ENCODE measurements at regions not wholly inside any gene's neighbourhood (a gene's known extent, or its start where the extent isn't known, plus 50 kb on each side); places are given as distances from the start of the nearest gene placed in this dataset.
"Not testable (repeated sequence)": the region's sequence is repeated elsewhere in the genome, so short reads cannot be mapped to it uniquely, and the experiment has no call there.

GRCh38 chr10:123357421-123357930, 203.3 kb downstream of the BUB3 start:
- H3K36me3 ChIP-seq: no peaks in the 10 kb centered on the region
- H3K4me1 ChIP-seq: no peaks in the 10 kb centered on the region
- no peak for TF ChIP-seq CTCF (IDR thresholded peaks at IDR 0.05)
- H3K27ac ChIP-seq: no peak overlapping the region
- H3K9me3 ChIP-seq: no peaks in the 10 kb centered on the region
- H3K27me3 ChIP-seq: no peaks in the 10 kb centered on the region
- no peak overlapping the region for H3K4me3 ChIP-seq
- DNase-seq (ENCODE audit: low spot score): no peak

GRCh38 chr10:123359539-123359938, 205.3 kb downstream of the BUB3 start:
- DNase-seq (ENCODE audit: low spot score): no peak
- Histone ChIP-seq H3K9me3 (no peaks in the 10 kb centered on the region), H3K27ac (no peak overlapping the region), H3K4me3 (no peak overlapping the region), H3K4me1 (no peaks in the 10 kb centered on the region), H3K27me3 (no peaks in the 10 kb centered on the region), H3K36me3 (no peaks in the 10 kb centered on the region)
- no peak for TF ChIP-seq CTCF (IDR thresholded peaks at IDR 0.05)

GRCh38 chr10:123361832-123362231, 207.6 kb downstream of the BUB3 start:
- H3K4me1 ChIP-seq: no peaks in the 10 kb centered on the region
- H3K9me3 ChIP-seq: no peaks in the 10 kb centered on the region
- no peaks in the 10 kb centered on the region for H3K36me3 ChIP-seq
- H3K27me3 ChIP-seq: no peaks in the 10 kb centered on the region
- DNase-seq (ENCODE audit: low spot score): no peak
- no peak overlapping the region for H3K27ac ChIP-seq
- TF ChIP-seq CTCF (IDR thresholded peaks at IDR 0.05): no peak
- no peak overlapping the region for H3K4me3 ChIP-seq

GRCh38 chr10:123367195-123367594, 213.0 kb downstream of the BUB3 start:
- H3K4me1 ChIP-seq: no peaks in the 10 kb centered on the region
- DNase-seq (ENCODE audit: low spot score): no peak
- H3K9me3 ChIP-seq: peaks cover 3 to 9% of the 10 kb centered on the region in 2 donors
- no peaks in the 10 kb centered on the region for H3K36me3 ChIP-seq
- no peak overlapping the region for H3K4me3 ChIP-seq
- no peak for TF ChIP-seq CTCF (IDR thresholded peaks at IDR 0.05)
- no peak overlapping the region for H3K27ac ChIP-seq
- no peaks in the 10 kb centered on the region for H3K27me3 ChIP-seq

- H3K4me1 ChIP-seq; DNase-seq (ENCODE audit: low spot score); H3K9me3 ChIP-seq; H3K27me3 ChIP-seq; H3K36me3 ChIP-seq; H3K27ac ChIP-seq; H3K4me3 ChIP-seq: not testable (repeated sequence)
Measured at GRCh38 chr10:123371626-123372025, 217.4 kb downstream of the BUB3 start.

GRCh38 chr10:123373591-123373990, 219.4 kb downstream of the BUB3 start:
- Histone ChIP-seq H3K4me1 (no peaks in the 10 kb centered on the region), H3K27me3 (no peaks in the 10 kb centered on the region), H3K4me3 (no peak overlapping the region), H3K36me3 (no peaks in the 10 kb centered on the region), H3K9me3 (peaks cover 3 to 9% of the 10 kb centered on the region in 2 donors), H3K27ac (no peak overlapping the region)
- no peak for TF ChIP-seq CTCF (IDR thresholded peaks at IDR 0.05)
- no peak for DNase-seq (ENCODE audit: low spot score)

Measured in right atrium auricular region (tissue), 2 donors.